ENCODE measurements at regions not wholly inside any gene's neighbourhood (a gene's known extent, or its start where the extent isn't known, plus 50 kb on each side); places are given as distances from the start of the nearest gene placed in this dataset.

DNA sequence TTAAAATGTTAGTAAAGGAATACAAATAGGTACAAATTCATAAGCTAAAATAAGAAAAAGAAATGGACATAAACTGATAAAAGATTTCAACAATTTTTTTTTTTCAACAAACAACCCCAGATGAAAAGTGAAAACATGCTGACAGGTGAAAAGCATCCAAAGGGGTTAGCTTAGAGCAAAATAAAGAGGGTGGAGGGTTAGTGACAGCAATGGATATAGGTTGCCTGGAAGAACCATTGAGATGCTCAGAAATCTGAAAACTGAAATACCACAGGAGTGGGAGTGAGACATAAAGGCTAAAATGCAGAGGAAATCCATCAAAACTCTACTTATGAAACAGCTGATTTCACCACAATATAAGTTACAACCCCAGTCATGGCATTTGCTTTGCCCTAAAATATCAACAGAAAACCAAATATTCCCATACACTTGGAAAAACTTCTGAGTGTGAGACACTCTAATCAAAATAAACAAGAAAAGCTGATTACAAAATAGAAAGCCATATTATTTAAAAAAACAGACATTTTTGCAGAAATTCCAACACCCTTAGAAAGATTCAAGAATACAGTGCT is 136.3 kb upstream of the PLEKHG7 start:
- TF ChIP-seq, protein P1, sequence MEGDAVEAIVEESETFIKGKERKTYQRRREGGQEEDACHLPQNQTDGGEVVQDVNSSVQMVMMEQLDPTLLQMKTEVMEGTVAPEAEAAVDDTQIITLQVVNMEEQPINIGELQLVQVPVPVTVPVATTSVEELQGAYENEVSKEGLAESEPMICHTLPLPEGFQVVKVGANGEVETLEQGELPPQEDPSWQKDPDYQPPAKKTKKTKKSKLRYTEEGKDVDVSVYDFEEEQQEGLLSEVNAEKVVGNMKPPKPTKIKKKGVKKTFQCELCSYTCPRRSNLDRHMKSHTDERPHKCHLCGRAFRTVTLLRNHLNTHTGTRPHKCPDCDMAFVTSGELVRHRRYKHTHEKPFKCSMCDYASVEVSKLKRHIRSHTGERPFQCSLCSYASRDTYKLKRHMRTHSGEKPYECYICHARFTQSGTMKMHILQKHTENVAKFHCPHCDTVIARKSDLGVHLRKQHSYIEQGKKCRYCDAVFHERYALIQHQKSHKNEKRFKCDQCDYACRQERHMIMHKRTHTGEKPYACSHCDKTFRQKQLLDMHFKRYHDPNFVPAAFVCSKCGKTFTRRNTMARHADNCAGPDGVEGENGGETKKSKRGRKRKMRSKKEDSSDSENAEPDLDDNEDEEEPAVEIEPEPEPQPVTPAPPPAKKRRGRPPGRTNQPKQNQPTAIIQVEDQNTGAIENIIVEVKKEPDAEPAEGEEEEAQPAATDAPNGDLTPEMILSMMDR (conservative IDR thresholded peaks at IDR 0.05; ENCODE audit: low read depth, low read length) = no peak
- no peak for TF ChIP-seq EZH2 (IDR thresholded peaks at IDR 0.05; ENCODE audit: borderline replicate concordance, low read depth, low read length, poor library complexity, severe bottlenecking)

All from A673 (cell line).